NCI-H82 treated with DMSO at 0.1 percent for 48 hours (cell line): ENCODE measurements at regions not wholly inside any gene's neighbourhood (a gene's known extent, or its start where the extent isn't known, plus 50 kb on each side); places are given as distances from the start of the nearest gene placed in this dataset.
A peak's percentile ranks its signal among the peaks of the same experiment; 100 is the strongest.

Experiments
- DNase-seq: peaks from one replicate; lab custom pipeline; 2025; ENCODE audit not compliant: unreplicated experiment; lab: John Stamatoyannopoulos, UW

GRCh38 chr3:82198009-82198408, 436.6 kb upstream of the GBE1 start:
- DNase-seq, result no peak

- no peak for DNase-seq
Measured at GRCh38 chr3:82196645-82197044, 435.2 kb upstream of the GBE1 start.

- no peak for DNase-seq
Measured at GRCh38 chr3:82194870-82195269, 433.4 kb upstream of the GBE1 start.

- no peak for DNase-seq
Measured at GRCh38 chr3:82186017-82186416, 424.6 kb upstream of the GBE1 start.

GRCh38 chr3:82179291-82179690, 417.8 kb upstream of the GBE1 start:
- no peak for DNase-seq

GRCh38 chr3:82178291-82178690, 416.8 kb upstream of the GBE1 start:
- no peak for DNase-seq

GRCh38 chr3:82177774-82178173, 416.3 kb upstream of the GBE1 start:
- no peak for DNase-seq

GRCh38 chr3:82165266-82165665, 403.8 kb upstream of the GBE1 start:
- peak; percentile 45 for DNase-seq

- DNase-seq, result no peak
Measured at GRCh38 chr3:82163907-82164520, 402.6 kb upstream of the GBE1 start.

GRCh38 chr3:82157952-82158351, 396.5 kb upstream of the GBE1 start:
- no peak for DNase-seq

GRCh38 chr3:82153892-82154291, 392.4 kb upstream of the GBE1 start:
- DNase-seq, result peak; percentile 46

GRCh38 chr3:82145742-82146141, 384.3 kb upstream of the GBE1 start:
- DNase-seq, result no peak

GRCh38 chr3:82144811-82145210, 383.4 kb upstream of the GBE1 start:
- DNase-seq, result no peak

GRCh38 chr3:82143661-82144412, 382.4 kb upstream of the GBE1 start:
- no peak for DNase-seq

- DNase-seq, result no peak
Measured at GRCh38 chr3:82141592-82141991, 380.1 kb upstream of the GBE1 start.

GRCh38 chr3:82137861-82138260, 376.4 kb upstream of the GBE1 start:
- no peak for DNase-seq

- DNase-seq, result no peak
Measured at GRCh38 chr3:82137050-82137449, 375.6 kb upstream of the GBE1 start.

GRCh38 chr3:82133070-82133606, 371.7 kb upstream of the GBE1 start:
- DNase-seq, result peak; percentile 12

- DNase-seq, result no peak
Measured at GRCh38 chr3:82132210-82133069, 371.0 kb upstream of the GBE1 start.

GRCh38 chr3:82130046-82130445, 368.6 kb upstream of the GBE1 start:
- DNase-seq, result no peak

- no peak for DNase-seq
Measured at GRCh38 chr3:82129221-82129801, 367.9 kb upstream of the GBE1 start.
